GM23248 (cell line): ENCODE measurements at regions not wholly inside any gene's neighbourhood (a gene's known extent, or its start where the extent isn't known, plus 50 kb on each side); places are given as distances from the start of the nearest gene placed in this dataset.

Experiments used
- EZH2 ChIP-seq: fragments of 200-600 bp; sonication (generic); IDR thresholded peaks from 2 replicates; pipeline ENCODE4 v1.6.1; 2018; ENCODE audit warnings: antibody characterized with exemption, mild to moderate bottlenecking; ENCODE audit not compliant: insufficient read depth, poor library complexity, severe bottlenecking
- EZH2phosphoT487 ChIP-seq: fragments of 200-600 bp; sonication (generic); IDR thresholded peaks from 2 replicates; pipeline ENCODE4 v1.6.1; 2018; ENCODE audit warnings: antibody characterized with exemption, moderate library complexity, mild to moderate bottlenecking, low read depth; ENCODE audit not compliant: insufficient read depth

DNA sequence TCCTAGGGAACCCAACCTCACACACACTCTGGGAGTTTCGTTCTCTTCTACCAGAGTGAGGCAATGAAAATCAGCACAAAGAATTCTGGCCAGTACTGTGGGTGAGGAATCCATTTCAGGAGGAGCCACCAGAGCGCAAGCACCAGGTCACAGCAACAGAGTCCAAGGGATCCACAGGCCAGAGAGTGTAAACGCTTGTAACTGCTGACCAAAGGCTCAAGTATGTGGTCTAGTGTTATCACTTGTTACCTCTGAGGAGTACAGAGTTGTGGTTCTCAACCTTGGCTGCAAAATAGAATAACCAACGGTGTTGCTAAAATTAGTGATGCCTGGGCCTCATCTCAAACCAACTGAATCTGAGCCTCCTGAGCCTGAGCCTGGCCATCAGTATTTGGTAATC, 152.5 kb upstream of the ZNF366 start:
- TF ChIP-seq EZH2 (no peak), EZH2phosphoT487 (no peak)
